Suprapubic skin (tissue), 4 donors: ENCODE measurements at regions not wholly inside any gene's neighbourhood (a gene's known extent, or its start where the extent isn't known, plus 50 kb on each side); places are given as distances from the start of the nearest gene placed in this dataset.

Experiments used
- DNase-seq, 2 donors: peaks; one replicate each; pipeline ENCODE4 v3.0.0-alpha.2; 2019; ENCODE audit warnings: low spot score in 2 of 2
- H3K27ac ChIP-seq: fragments of 200-600 bp; sonication (generic); one replicate; pipeline ENCODE4 v1.5.1; 2019
- H3K27me3 ChIP-seq: fragments of 200-600 bp; sonication (generic); one replicate; pipeline ENCODE4 v1.5.1; 2019
- H3K36me3 ChIP-seq: fragments of 200-600 bp; sonication (generic); one replicate; pipeline ENCODE4 v1.5.1; 2019
- H3K4me1 ChIP-seq: fragments of 200-600 bp; sonication (generic); one replicate; pipeline ENCODE4 v1.5.1; 2019
- H3K4me3 ChIP-seq: fragments of 200-600 bp; sonication (generic); one replicate; pipeline ENCODE4 v1.5.1; 2019; ENCODE audit warnings: mild to moderate bottlenecking
- H3K9me3 ChIP-seq: fragments of 200-600 bp; sonication (generic); one replicate; pipeline ENCODE4 v1.5.1; 2019
- EP300 ChIP-seq: sonication (generic); formaldehyde crosslinking; IDR thresholded peaks from one replicate; pipeline ENCODE4 v1.6.1; 2017; ENCODE audit warnings: antibody characterized with exemption
- POLR2A ChIP-seq, 2 donors: fragments of 450-650 bp; IDR thresholded peaks; one replicate each; pipeline ENCODE4 v1.6.1; 2017; ENCODE audit warnings: antibody characterized with exemption in 2 of 2, mild to moderate bottlenecking in 2 of 2, moderate library complexity in 2 of 2
- POLR2AphosphoS5 ChIP-seq, 3 donors: sonication (generic); formaldehyde crosslinking; IDR thresholded peaks; one replicate each; pipeline ENCODE4 v1.6.1; 2017; ENCODE audit warnings: antibody characterized with exemption in 3 of 3
- WGBS: methylation state at CpG from one replicate; pipeline ENCODE4 v1.1.5; 2018; 5-methylcytosine and 5-hydroxymethylcytosine counted together
- TF ChIP-seq, protein P1 (sequence below), 2 donors: fragments of 200-600 bp in 1 of 2; fragments of 450-650 bp in 1 of 2; sonication (generic) in 1 of 2; IDR thresholded peaks; one replicate each; pipeline ENCODE4 v1.5.1; 2016 to 2019; ENCODE audit warnings: antibody characterized with exemption in 2 of 2, mild to moderate bottlenecking in 1 of 2, moderate library complexity in 1 of 2

DNA sequence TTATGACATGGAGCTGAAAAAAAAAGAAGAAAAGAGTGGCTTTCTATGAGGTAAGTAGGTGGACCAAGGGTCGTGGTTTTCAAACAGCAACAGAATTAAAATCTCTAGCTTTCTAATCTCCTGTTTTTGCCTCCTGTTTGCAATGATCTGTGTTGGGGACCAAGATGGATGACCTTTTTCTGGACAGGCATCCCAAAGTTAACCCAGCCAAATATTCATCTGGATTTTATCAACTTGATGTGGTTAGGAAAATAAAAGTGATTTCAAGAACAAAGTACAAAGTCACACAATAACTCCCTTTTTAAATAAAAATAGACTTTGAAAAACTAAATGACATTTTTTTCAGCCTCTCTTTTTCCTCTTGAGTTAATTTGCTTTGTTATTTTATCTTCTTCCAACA lies 282.1 kb upstream of the PRDM1 start:
- no peak for DNase-seq
- H3K9me3 ChIP-seq = no peaks in the 10 kb centered on the region
- TF ChIP-seq, protein P1, sequence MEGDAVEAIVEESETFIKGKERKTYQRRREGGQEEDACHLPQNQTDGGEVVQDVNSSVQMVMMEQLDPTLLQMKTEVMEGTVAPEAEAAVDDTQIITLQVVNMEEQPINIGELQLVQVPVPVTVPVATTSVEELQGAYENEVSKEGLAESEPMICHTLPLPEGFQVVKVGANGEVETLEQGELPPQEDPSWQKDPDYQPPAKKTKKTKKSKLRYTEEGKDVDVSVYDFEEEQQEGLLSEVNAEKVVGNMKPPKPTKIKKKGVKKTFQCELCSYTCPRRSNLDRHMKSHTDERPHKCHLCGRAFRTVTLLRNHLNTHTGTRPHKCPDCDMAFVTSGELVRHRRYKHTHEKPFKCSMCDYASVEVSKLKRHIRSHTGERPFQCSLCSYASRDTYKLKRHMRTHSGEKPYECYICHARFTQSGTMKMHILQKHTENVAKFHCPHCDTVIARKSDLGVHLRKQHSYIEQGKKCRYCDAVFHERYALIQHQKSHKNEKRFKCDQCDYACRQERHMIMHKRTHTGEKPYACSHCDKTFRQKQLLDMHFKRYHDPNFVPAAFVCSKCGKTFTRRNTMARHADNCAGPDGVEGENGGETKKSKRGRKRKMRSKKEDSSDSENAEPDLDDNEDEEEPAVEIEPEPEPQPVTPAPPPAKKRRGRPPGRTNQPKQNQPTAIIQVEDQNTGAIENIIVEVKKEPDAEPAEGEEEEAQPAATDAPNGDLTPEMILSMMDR (IDR thresholded peaks at IDR 0.05) = no peak
- no peak for TF ChIP-seq EP300
- TF ChIP-seq POLR2A (IDR thresholded peaks at IDR 0.05) = no peak
- no peak for TF ChIP-seq POLR2AphosphoS5 (IDR thresholded peaks at IDR 0.05)
- peaks cover 14% of the 10 kb centered on the region for H3K4me1 ChIP-seq
- H3K36me3 ChIP-seq = no peaks in the 10 kb centered on the region
- H3K4me3 ChIP-seq = no peak overlapping the region
- WGBS = 64% methylated on average over 1 of the region's 1 CpG
- no peaks in the 10 kb centered on the region for H3K27me3 ChIP-seq
- peak overlapping the region; percentile 5 for H3K27ac ChIP-seq

DNA sequence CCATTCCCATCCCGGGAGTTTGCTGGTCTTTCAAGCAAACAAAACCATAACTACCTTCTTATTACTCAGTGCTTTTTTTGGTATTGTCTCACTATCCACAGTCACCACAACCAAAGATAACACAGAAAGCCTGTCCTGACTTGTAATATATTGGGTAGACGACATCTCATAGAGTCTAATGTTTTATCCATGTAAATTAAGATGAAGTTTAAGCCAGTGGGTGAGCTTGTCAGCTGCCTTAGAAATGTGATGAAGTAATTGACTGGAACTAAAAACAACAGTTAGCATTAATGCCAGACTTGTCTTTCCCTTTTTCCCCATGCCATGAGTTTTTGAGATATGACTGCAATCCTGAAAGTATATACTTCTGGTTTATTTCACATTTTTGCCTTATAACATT lies 282.7 kb upstream of the PRDM1 start:
- WGBS = 59% methylated on average over 2 of the region's 2 CpGs
- H3K36me3 ChIP-seq = no peaks in the 10 kb centered on the region
- H3K4me1 ChIP-seq = peaks cover 20% of the 10 kb centered on the region
- H3K9me3 ChIP-seq = no peaks in the 10 kb centered on the region
- DNase-seq = no peak
- H3K27me3 ChIP-seq = no peaks in the 10 kb centered on the region
- TF ChIP-seq EP300 (no peak), POLR2A (IDR thresholded peaks at IDR 0.05) (no peak), POLR2AphosphoS5 (IDR thresholded peaks at IDR 0.05) (no peak)
- TF ChIP-seq, protein P1 (IDR thresholded peaks at IDR 0.05) = no peak
- H3K4me3 ChIP-seq = no peak overlapping the region
- peak overlapping the region; percentile 5 for H3K27ac ChIP-seq

GRCh38 chr6:105802703-105803102 lies 283.4 kb upstream of the PRDM1 start:
- H3K27ac ChIP-seq = no peak overlapping the region
- no peak overlapping the region for H3K4me3 ChIP-seq
- H3K36me3 ChIP-seq = no peaks in the 10 kb centered on the region
- DNase-seq = no peak
- TF ChIP-seq, protein P1 (IDR thresholded peaks at IDR 0.05) = no peak
- TF ChIP-seq EP300 (no peak), POLR2A (IDR thresholded peaks at IDR 0.05) (no peak)
- H3K9me3 ChIP-seq = no peaks in the 10 kb centered on the region
- H3K27me3 ChIP-seq = no peaks in the 10 kb centered on the region
- H3K4me1 ChIP-seq = peaks cover 27% of the 10 kb centered on the region
- 94% methylated on average over 3 of the region's 3 CpGs for WGBS

DNA sequence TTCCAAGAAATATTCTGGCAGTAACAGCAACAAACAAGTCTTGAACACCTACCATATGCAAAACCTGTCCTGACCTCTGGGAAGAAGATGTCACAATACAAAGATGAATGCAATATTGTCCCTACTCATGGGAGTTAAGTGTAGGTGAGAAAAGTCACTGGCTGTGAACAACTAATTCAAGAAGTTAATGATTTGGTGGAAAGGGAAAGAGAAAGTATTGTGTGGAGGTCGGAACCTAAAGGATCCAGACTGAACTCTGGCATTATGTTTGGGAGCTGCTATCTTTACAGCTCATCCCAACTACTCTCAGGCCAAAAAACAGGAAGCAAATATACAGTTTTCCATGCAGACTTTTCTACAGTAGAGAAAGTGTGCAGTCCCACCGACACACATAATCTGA lies 285.3 kb upstream of the PRDM1 start:
- no peak for DNase-seq
- H3K4me3 ChIP-seq = no peak overlapping the region
- peaks cover 35% of the 10 kb centered on the region for H3K4me1 ChIP-seq
- no peaks in the 10 kb centered on the region for H3K9me3 ChIP-seq
- no peaks in the 10 kb centered on the region for H3K27me3 ChIP-seq
- TF ChIP-seq, protein P1 (IDR thresholded peaks at IDR 0.05) = no peak
- no peak for TF ChIP-seq POLR2AphosphoS5 (IDR thresholded peaks at IDR 0.05)
- TF ChIP-seq EP300 = no peak
- TF ChIP-seq POLR2A (IDR thresholded peaks at IDR 0.05) = no peak
- H3K27ac ChIP-seq = no peak overlapping the region
- WGBS = 81% methylated on average over 2 of the region's 2 CpGs
- H3K36me3 ChIP-seq = no peaks in the 10 kb centered on the region

DNA sequence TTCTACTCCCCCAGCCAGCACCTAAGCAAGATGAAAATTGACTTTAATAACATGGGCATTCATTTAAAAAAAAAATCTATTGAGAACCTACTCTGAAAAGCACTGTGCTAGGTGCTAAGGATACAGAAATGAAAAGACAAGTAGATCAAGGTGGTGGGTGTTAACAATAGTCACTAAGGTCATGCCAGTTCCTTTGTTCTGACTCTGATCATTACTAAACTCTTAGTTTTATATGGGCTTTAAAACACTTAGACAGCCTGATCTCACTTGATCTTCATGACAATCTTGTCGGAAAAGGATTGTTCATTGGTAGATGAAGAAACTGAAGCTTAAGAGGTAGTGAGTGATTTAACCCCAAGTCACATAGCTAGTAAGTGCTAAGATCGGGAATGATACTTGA lies 285.7 kb upstream of the PRDM1 start:
- 94% methylated on average over 2 of the region's 2 CpGs for WGBS
- DNase-seq = no peak
- no peaks in the 10 kb centered on the region for H3K27me3 ChIP-seq
- H3K36me3 ChIP-seq = no peaks in the 10 kb centered on the region
- TF ChIP-seq EP300 (no peak), POLR2AphosphoS5 (IDR thresholded peaks at IDR 0.05) (no peak), POLR2A (IDR thresholded peaks at IDR 0.05) (no peak)
- TF ChIP-seq, protein P1 (IDR thresholded peaks at IDR 0.05) = no peak
- no peaks in the 10 kb centered on the region for H3K9me3 ChIP-seq
- no peak overlapping the region for H3K4me3 ChIP-seq
- peaks cover 35% of the 10 kb centered on the region for H3K4me1 ChIP-seq
- no peak overlapping the region for H3K27ac ChIP-seq
